KMS-11 (cell line): ENCODE measurements at regions not wholly inside any gene's neighbourhood (a gene's known extent, or its start where the extent isn't known, plus 50 kb on each side); places are given as distances from the start of the nearest gene placed in this dataset.
A peak's percentile ranks its signal among the peaks of the same experiment; 100 is the strongest.

Experiments
- H2AFZ ChIP-seq: fragments of 200-600 bp; sonication (generic); 2 replicates; pipeline ENCODE4 v1.6.1; 2016; ENCODE audit warnings: antibody characterized with exemption, mixed run types, low read depth
- H3K27ac ChIP-seq: fragments of 200-600 bp; sonication (generic); 2 replicates; pipeline ENCODE4 v1.6.1; 2016; ENCODE audit warnings: mild to moderate bottlenecking, mixed run types
- H3K27me3 ChIP-seq: fragments of 200-600 bp; sonication (generic); 2 replicates; pipeline ENCODE4 v1.6.1; 2017; ENCODE audit warnings: mild to moderate bottlenecking, low read depth, mixed run types, moderate library complexity; ENCODE audit not compliant: insufficient read depth
- H3K36me3 ChIP-seq: fragments of 200-600 bp; sonication (generic); 2 replicates; pipeline ENCODE4 v1.6.1; 2017; ENCODE audit warnings: mild to moderate bottlenecking, mixed run types; ENCODE audit not compliant: insufficient read depth
- H3K4me1 ChIP-seq: fragments of 200-600 bp; sonication (generic); 2 replicates; pipeline ENCODE4 v1.6.1; 2016; ENCODE audit warnings: mild to moderate bottlenecking, low read depth, mixed run types; ENCODE audit not compliant: poor library complexity, severe bottlenecking
- H3K4me2 ChIP-seq: fragments of 200-600 bp; sonication (generic); 2 replicates; pipeline ENCODE4 v1.7.0; 2016; ENCODE audit warnings: mild to moderate bottlenecking, mixed run types
- H3K4me3 ChIP-seq: fragments of 200-600 bp; sonication (generic); IDR thresholded peaks from 2 replicates; pipeline ENCODE4 v1.6.1; 2017; ENCODE audit warnings: low read depth, low read length, mixed read lengths; ENCODE audit not compliant: insufficient read depth
- H3K79me2 ChIP-seq: fragments of 200-600 bp; sonication (generic); 2 replicates; pipeline ENCODE4 v1.6.1; 2016; ENCODE audit warnings: low read depth, mixed run types; ENCODE audit not compliant: insufficient read depth
- H3K9ac ChIP-seq: fragments of 200-600 bp; sonication (generic); 2 replicates; pipeline ENCODE4 v1.6.1; 2016; ENCODE audit warnings: mild to moderate bottlenecking, mixed run types
- H4K20me1 ChIP-seq: fragments of 200-600 bp; sonication (generic); 2 replicates; pipeline ENCODE4 v1.6.1; 2016; ENCODE audit warnings: mild to moderate bottlenecking, mixed run types; ENCODE audit not compliant: insufficient read depth
- CTCF ChIP-seq: fragments of 200-600 bp; sonication (generic); conservative IDR thresholded peaks from 2 replicates; pipeline ENCODE4 v1.6.1; 2017; ENCODE audit warnings: low read depth, mild to moderate bottlenecking, antibody characterized with exemption, low read length, moderate library complexity, mixed read lengths

DNA sequence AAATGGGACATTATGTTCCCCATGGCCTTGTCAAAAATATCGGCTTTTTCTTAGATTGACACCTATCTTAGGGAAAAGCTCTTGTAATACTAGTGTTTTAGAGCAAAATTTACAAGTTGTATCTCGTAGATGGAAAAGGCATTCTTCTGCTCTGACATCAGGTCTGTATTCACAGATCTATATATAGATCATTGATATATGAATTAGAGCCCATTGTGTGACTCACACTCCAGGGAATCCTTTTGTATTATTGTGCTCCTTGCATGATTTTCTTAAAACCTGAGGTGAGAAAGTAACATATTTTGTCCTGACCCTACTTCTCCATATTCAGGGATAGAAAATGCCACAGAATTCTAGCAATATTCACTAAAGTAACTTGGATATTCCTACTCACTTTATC lies 1160.8 kb upstream of the B3GALT2 start:
- Histone ChIP-seq H3K4me2 (no peak overlapping the region), H4K20me1 (no peaks in the 10 kb centered on the region), H2AFZ (no peak overlapping the region), H3K27ac (no peak overlapping the region), H3K27me3 (no peaks in the 10 kb centered on the region), H3K9ac (no peak overlapping the region), H3K4me1 (no peaks in the 10 kb centered on the region), H3K79me2 (no peaks in the 10 kb centered on the region), H3K36me3 (no peaks in the 10 kb centered on the region), H3K4me3 (no peak overlapping the region)
- no peak for TF ChIP-seq CTCF

GRCh38 chr1:194342484-194343262 lies 1156.3 kb upstream of the B3GALT2 start:
- Histone ChIP-seq H3K4me2 (no peak overlapping the region), H2AFZ (no peak overlapping the region), H3K27ac (no peak overlapping the region), H3K36me3 (no peaks in the 10 kb centered on the region), H4K20me1 (no peaks in the 10 kb centered on the region), H3K27me3 (no peaks in the 10 kb centered on the region), H3K4me3 (no peak overlapping the region), H3K4me1 (peaks cover 21% of the 10 kb centered on the region), H3K79me2 (no peaks in the 10 kb centered on the region), H3K9ac (no peak overlapping the region)
- no peak for TF ChIP-seq CTCF

DNA sequence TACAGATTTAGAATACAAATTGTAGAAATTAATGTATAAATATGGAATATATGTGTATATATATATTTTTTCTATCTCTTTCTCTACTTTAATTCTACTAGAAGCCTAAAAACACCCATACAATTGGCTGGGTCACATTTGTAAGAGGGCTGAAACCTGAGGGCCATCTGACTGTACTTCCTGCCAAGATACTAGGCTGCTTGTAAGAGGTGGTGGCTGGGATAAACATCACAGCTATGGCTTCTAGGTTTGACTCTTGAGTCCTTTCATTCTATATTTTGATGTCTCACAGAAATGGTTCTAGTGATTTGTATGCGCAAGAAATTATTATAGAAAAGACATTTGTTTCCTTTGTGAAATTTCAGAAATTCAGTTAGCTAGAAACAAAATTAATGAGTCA lies 1155.2 kb upstream of the B3GALT2 start:
- no peak for TF ChIP-seq CTCF
- H2AFZ ChIP-seq = no peak overlapping the region

DNA sequence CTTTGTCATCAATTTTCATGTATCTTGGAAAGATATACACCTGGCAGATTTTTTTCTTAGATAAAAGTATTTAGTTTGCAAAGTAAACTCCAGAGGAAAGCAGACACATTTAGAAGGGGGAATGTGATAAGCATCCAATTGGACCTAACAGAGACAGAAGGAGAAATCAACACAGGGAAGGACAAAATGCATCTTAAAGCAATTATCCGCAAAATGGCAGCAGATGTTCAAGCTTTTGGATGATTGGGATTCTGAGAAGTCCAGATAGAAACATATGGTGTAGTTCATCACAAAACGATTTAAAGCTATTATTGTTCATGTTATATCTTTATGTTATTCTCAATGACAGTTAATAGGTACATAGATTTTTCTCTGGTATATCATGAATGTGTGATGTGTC lies 1153.1 kb upstream of the B3GALT2 start:
- no peaks in the 10 kb centered on the region for H3K36me3 ChIP-seq
- H3K4me1 ChIP-seq = peaks cover 26% of the 10 kb centered on the region
- no peak for TF ChIP-seq CTCF
- no peak overlapping the region for H2AFZ ChIP-seq
- no peaks in the 10 kb centered on the region for H3K27me3 ChIP-seq
- H3K4me2 ChIP-seq = peak overlapping the region; percentile 18; the same call in 1 of the 2 replicates
- H3K9ac ChIP-seq = no peak overlapping the region
- no peak overlapping the region for H3K27ac ChIP-seq
- H4K20me1 ChIP-seq = no peaks in the 10 kb centered on the region
- H3K4me3 ChIP-seq = no peak overlapping the region
- H3K79me2 ChIP-seq = no peaks in the 10 kb centered on the region

More for the DNA sequence above, 1155.2 kb upstream of the B3GALT2 start:
- H3K79me2 ChIP-seq = no peaks in the 10 kb centered on the region
- no peak overlapping the region for H3K4me2 ChIP-seq
- H3K9ac ChIP-seq = no peak overlapping the region
- no peak overlapping the region for H3K4me3 ChIP-seq
- H3K36me3 ChIP-seq = no peaks in the 10 kb centered on the region
- H3K27ac ChIP-seq = no peak overlapping the region
- no peaks in the 10 kb centered on the region for H4K20me1 ChIP-seq
- H3K27me3 ChIP-seq = no peaks in the 10 kb centered on the region
- peaks cover 26% of the 10 kb centered on the region for H3K4me1 ChIP-seq
